ENCODE measurements at regions not wholly inside any gene's neighbourhood (a gene's known extent, or its start where the extent isn't known, plus 50 kb on each side); places are given as distances from the start of the nearest gene placed in this dataset.

- H3K4me1 Mint-ChIP-seq = no peaks in the 10 kb centered on the region; a peak in 1 of 4 replicates
- Histone ChIP-seq H2BK5ac (ENCODE audit: insufficient read length, low read length) (no peak overlapping the region), H3K56ac (ENCODE audit: insufficient read length, low read depth, low read length) (no peak overlapping the region), H3K9ac (ENCODE audit: extremely low read depth, insufficient read length, low read length) (no peak overlapping the region), H3K18ac (ENCODE audit: insufficient read length, low read depth, low read length) (no peak overlapping the region), H2AK5ac (ENCODE audit: insufficient read length, low read length) (no peak overlapping the region), H2AFZ (ENCODE audit: low read length) (no peak overlapping the region), H2BK20ac (ENCODE audit: low read depth, low read length, poor library complexity, severe bottlenecking) (no peak overlapping the region), H3T11ph (ENCODE audit: low read length) (no peak overlapping the region), H4K8ac (replicated peaks; ENCODE audit: insufficient read length, low read depth, low read length) (no peak overlapping the region), H4K91ac (ENCODE audit: insufficient read length, low read depth, low read length) (no peak overlapping the region), H3K27me3 (ENCODE audit: insufficient read depth, low read length) (no peaks in the 10 kb centered on the region), H3K9me3 (ENCODE audit: control insufficient read depth, low read depth, low read length) (no peaks in the 10 kb centered on the region), H3K27ac (ENCODE audit: insufficient read length, low read depth, low read length) (no peak overlapping the region), H2BK15ac (ENCODE audit: low read depth, low read length) (no peak overlapping the region), H3K79me1 (ENCODE audit: insufficient read depth, low read depth, low read length, poor library complexity, severe bottlenecking) (no peaks in the 10 kb centered on the region), H3K23ac (ENCODE audit: insufficient read length, low read depth, low read length) (no peak overlapping the region), H3K4me1 (ENCODE audit: insufficient read depth, low read length) (no peaks in the 10 kb centered on the region), H3K4ac (ENCODE audit: low read depth, low read length) (no peak overlapping the region), H3K14ac (ENCODE audit: insufficient read depth, low read length) (no peak overlapping the region), H2BK12ac (ENCODE audit: insufficient read length, low read depth, low read length) (no peak overlapping the region), H4K20me1 (ENCODE audit: control insufficient read depth, insufficient read depth, insufficient read length) (no peaks in the 10 kb centered on the region), H3K4me2 (ENCODE audit: insufficient read depth, insufficient read length, low read length) (no peak overlapping the region), H2BK120ac (ENCODE audit: low read depth, low read length, poor library complexity, severe bottlenecking) (no peak overlapping the region), H3K79me2 (ENCODE audit: insufficient read depth, low read length) (no peaks in the 10 kb centered on the region), H3K23me2 (ENCODE audit: insufficient read length, low read depth, low read length, poor library complexity, severe bottlenecking) (no peaks in the 10 kb centered on the region), H4K5ac (ENCODE audit: insufficient read length, low read depth, low read length) (no peak overlapping the region)
- H3K27ac Mint-ChIP-seq = peak overlapping the region in 1 of 3 experiments; percentile 3; a peak in 1 of 7 replicates
- no peaks in the 10 kb centered on the region for H3K36me3 Mint-ChIP-seq (ENCODE audit: insufficient read depth in 1 of 3, low read depth in 3 of 3)
- WGBS (ENCODE audit: extremely low coverage, insufficient read length, low lambda C conversion rate) = no CpG with 5 or more reads among the region's 4 CpGs
- H3K4me3 Mint-ChIP-seq = no peak overlapping the region
- TF ChIP-seq CTCF (conservative IDR thresholded peaks at IDR 0.05) = no peak
- no peaks in the 10 kb centered on the region for H3K27me3 Mint-ChIP-seq (ENCODE audit: low read depth)
- no peak for DNase-seq
- peaks cover 0 to 2% of the 10 kb centered on the region in 2 experiments; a peak in 2 of 5 replicates for H3K9me3 Mint-ChIP-seq
These were observed 187.5 kb upstream of the HMHB1 start for GRCh38 chr5:143624465-143624864.

All from H9 (cell line).